Mesodermal cell (in vitro differentiated cells): ENCODE measurements at regions not wholly inside any gene's neighbourhood (a gene's known extent, or its start where the extent isn't known, plus 50 kb on each side); places are given as distances from the start of the nearest gene placed in this dataset.

Experiments
- H3K27ac ChIP-seq: 2 replicates; pipeline ENCODE4 v1.7.0; 2013; ENCODE audit warnings: mild to moderate bottlenecking, low read depth, low read length, moderate library complexity; ENCODE audit not compliant: severe bottlenecking
- H3K36me3 ChIP-seq: 2 replicates; pipeline ENCODE4 v1.7.1; 2013; ENCODE audit warnings: mild to moderate bottlenecking, low read length, moderate library complexity; ENCODE audit not compliant: control insufficient read depth, insufficient read depth
- H3K4me1 ChIP-seq: one replicate; pipeline ENCODE4 v1.7.1; 2013; ENCODE audit warnings: mild to moderate bottlenecking, low read length; ENCODE audit not compliant: insufficient read depth, control insufficient read depth, poor library complexity, severe bottlenecking
- H3K4me3 ChIP-seq: 2 replicates; pipeline ENCODE4 v1.7.0; 2013; ENCODE audit warnings: low read length, control low read depth, mild to moderate bottlenecking; ENCODE audit not compliant: insufficient read depth, poor library complexity, severe bottlenecking; ENCODE audit errors: extremely low read depth
- H3K9me3 ChIP-seq: 2 replicates; pipeline ENCODE4 v1.7.1; 2013; ENCODE audit warnings: mild to moderate bottlenecking, low read length, moderate library complexity; ENCODE audit not compliant: control insufficient read depth
- WGBS, 2 experiments: methylation state at CpG; one replicate each; pipeline ENCODE4 v1.1.5; 2013; ENCODE audit warnings: missing lambda C conversion rate in 2 of 2; ENCODE audit not compliant: insufficient coverage in 2 of 2; 5-methylcytosine and 5-hydroxymethylcytosine counted together

DNA sequence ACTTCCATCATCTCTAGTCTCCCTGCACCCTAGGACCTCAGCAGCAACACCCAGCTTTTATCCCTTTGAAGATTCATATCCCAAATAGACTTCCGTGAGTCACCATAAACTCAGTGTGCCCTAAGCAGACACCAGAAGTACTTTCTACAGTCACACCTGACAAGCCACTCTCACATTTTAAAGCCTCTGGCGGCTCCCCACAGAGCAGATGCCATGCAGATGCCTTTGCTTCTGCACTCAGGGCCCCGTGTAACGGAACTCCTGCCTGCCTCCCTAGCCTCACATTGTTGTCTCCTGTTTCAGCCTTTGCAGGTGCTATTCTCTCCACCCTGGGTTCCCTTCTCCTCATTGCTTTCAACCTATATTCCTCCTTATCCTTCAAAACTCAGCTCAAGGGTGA, 155.5 kb upstream of the SLC24A5 start:
- Histone ChIP-seq H3K27ac (no peak overlapping the region), H3K36me3 (no peaks in the 10 kb centered on the region), H3K4me1 (no peaks in the 10 kb centered on the region), H3K9me3 (no peaks in the 10 kb centered on the region), H3K4me3 (no peak overlapping the region)
- WGBS, 2 experiments = 64% methylated on average over 4 of the region's 4 CpGs

GRCh38 chr15:47968593-47968992, 152.2 kb upstream of the SLC24A5 start:
- H3K4me3 ChIP-seq = no peak overlapping the region
- H3K27ac ChIP-seq = no peak overlapping the region
- H3K9me3 ChIP-seq = no peaks in the 10 kb centered on the region
- WGBS, 2 experiments = 100% methylated on average over 1 of the region's 1 CpG; no CpG with 5 or more reads in 1 of the 2 experiments
- H3K4me1 ChIP-seq = no peaks in the 10 kb centered on the region
- no peaks in the 10 kb centered on the region for H3K36me3 ChIP-seq

DNA sequence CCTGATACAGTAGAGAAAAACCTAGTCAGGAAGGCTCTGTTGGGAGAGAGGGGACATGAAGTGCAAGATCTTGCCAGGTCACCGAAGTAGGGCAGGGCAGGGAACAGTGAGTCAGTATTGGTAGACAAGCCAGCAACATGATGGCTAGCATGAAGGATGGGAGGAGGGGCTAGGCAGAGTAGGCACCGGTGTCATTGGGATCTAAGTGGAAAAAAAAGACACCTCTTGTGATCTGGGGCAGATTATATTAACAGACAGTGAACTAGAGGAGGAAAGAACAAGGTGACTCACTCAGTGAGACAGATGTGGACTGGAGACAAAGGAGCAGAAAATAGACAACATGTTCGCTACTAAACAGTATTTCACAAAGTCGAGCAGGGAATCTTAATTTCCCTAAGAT, 149.2 kb upstream of the SLC24A5 start:
- Histone ChIP-seq H3K4me1 (no peaks in the 10 kb centered on the region), H3K4me3 (no peak overlapping the region), H3K27ac (no peak overlapping the region), H3K36me3 (no peaks in the 10 kb centered on the region), H3K9me3 (no peaks in the 10 kb centered on the region)
- WGBS, 2 experiments = 88 to 99% methylated on average over 4 of the region's 4 CpGs

DNA sequence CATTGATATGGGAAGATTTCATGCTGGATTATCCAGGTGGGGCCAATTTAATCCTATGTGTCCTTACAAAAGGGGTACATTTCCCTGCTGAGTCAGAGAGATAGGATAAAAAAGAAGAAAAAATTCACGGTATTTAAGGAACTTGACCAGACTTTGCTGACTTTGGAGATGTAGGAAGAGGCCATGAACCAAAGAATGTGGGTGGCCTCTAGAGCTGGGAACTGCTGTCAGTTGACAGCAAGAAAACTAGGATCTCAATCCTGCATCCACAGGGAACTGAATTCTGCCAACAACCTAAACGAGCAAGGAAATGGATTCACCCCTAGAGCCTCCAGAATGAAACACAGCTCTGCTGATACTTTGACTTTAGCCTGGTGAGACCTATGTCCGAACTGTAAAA, 148.1 kb upstream of the SLC24A5 start:
- Histone ChIP-seq H3K36me3 (no peaks in the 10 kb centered on the region), H3K4me3 (no peak overlapping the region), H3K27ac (no peak overlapping the region), H3K4me1 (no peaks in the 10 kb centered on the region), H3K9me3 (no peaks in the 10 kb centered on the region)
- WGBS, 2 experiments = 90 to 91% methylated on average over 2 to 3 of the region's 3 CpGs

DNA sequence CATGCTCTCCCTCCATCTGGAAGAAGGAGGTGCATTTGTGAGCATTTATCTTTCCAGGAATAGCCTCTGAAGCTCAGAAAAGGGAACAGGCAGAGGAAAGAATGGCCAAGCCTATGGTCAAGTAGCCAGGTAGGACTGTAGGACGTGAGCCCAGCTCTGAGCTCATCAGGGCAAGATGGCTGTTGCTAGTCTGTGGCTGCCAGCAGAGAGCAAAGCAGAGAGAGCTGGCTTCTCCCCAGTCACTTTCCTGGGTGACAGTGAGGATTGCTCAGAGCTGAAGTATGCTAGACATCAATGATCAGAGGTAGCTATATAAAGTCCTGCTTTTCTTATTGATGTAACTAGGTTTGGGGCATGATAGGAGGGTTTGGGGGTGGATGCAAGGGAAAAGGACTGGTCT, 146.1 kb upstream of the SLC24A5 start:
- H3K27ac ChIP-seq = no peak overlapping the region
- H3K9me3 ChIP-seq = no peaks in the 10 kb centered on the region
- H3K4me3 ChIP-seq = no peak overlapping the region
- no peaks in the 10 kb centered on the region for H3K4me1 ChIP-seq
- 75 to 80% methylated on average over 1 of the region's 1 CpG for WGBS, 2 experiments
- H3K36me3 ChIP-seq = no peaks in the 10 kb centered on the region

GRCh38 chr15:47975427-47975826, 145.4 kb upstream of the SLC24A5 start:
- Histone ChIP-seq H3K36me3 (no peaks in the 10 kb centered on the region), H3K9me3 (no peaks in the 10 kb centered on the region), H3K4me1 (no peaks in the 10 kb centered on the region), H3K27ac (no peak overlapping the region), H3K4me3 (no peak overlapping the region)

GRCh38 chr15:47983533-47983932, 137.3 kb upstream of the SLC24A5 start:
- Histone ChIP-seq H3K36me3 (no peaks in the 10 kb centered on the region), H3K9me3 (no peaks in the 10 kb centered on the region)

GRCh38 chr15:47985568-47985967, 135.2 kb upstream of the SLC24A5 start:
- Histone ChIP-seq H3K4me1 (no peaks in the 10 kb centered on the region), H3K36me3 (no peaks in the 10 kb centered on the region), H3K4me3 (no peak overlapping the region), H3K27ac (no peak overlapping the region), H3K9me3 (no peaks in the 10 kb centered on the region)
- 93 to 100% methylated on average over 1 to 3 of the region's 4 CpGs for WGBS, 2 experiments

More at GRCh38 chr15:47983533-47983932, 137.3 kb upstream of the SLC24A5 start:
- no peak overlapping the region for H3K27ac ChIP-seq
- 87 to 89% methylated on average over 6 to 7 of the region's 8 CpGs for WGBS, 2 experiments
- H3K4me3 ChIP-seq = no peak overlapping the region
- H3K4me1 ChIP-seq = no peaks in the 10 kb centered on the region

DNA sequence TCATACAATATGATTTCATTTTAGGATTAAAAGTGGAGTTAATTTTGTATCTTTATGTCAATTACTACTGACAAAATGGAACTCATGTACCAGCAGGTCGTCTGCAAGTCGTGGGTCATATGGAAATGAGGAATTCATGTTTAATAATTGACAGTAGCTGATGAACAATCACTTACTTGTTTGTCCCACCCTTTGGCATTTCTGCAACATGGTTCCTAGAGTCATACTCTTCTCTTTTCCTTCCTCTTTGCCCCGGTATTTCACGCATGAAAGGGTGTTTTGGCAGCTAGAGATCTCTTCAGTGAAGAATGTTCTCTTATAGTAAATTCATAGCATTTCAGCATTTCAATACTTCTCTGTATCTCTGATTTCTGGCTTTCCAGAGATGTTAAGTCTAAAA, 133.3 kb upstream of the SLC24A5 start:
- Histone ChIP-seq H3K4me3 (no peak overlapping the region), H3K36me3 (no peaks in the 10 kb centered on the region), H3K4me1 (no peaks in the 10 kb centered on the region), H3K27ac (no peak overlapping the region), H3K9me3 (no peaks in the 10 kb centered on the region)
- WGBS, 2 experiments = no CpG with 5 or more reads among the region's 4 CpGs

DNA sequence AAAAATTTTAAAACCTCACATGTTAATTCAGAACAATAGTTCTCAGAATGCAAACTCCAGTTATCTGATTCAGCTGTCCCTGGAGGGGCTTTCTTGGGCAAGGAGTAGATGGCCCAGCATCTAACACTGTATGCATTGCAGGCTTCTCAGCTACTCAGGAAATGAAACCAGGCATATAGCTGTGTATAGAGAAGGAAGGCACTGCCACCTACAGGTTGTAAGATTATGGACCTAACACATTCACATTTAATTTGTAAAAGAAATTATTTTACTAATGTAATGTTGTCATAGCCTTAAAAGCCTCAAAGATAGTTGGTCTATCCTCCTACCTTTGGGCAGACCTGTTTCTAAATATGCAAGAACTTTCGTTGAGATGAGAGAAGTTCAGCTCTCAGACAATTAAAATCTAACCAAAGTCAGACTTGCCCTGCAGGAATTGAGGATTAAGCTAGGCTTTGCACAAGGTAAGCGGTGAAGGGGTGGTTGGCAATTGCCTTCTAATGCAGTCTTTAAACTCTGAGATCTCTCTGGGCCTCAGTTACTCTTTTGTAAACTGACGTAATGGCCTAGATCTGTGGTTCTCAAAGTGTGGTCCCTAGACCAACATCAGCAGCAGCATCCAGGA, 132.8 kb upstream of the SLC24A5 start:
- WGBS, 2 experiments = 58 to 78% methylated on average over 2 to 3 of the region's 3 CpGs
- Histone ChIP-seq H3K9me3 (no peaks in the 10 kb centered on the region), H3K4me3 (no peak overlapping the region), H3K4me1 (no peaks in the 10 kb centered on the region), H3K27ac (no peak overlapping the region), H3K36me3 (no peaks in the 10 kb centered on the region)

GRCh38 chr15:47988564-47988963, 132.2 kb upstream of the SLC24A5 start:
- Histone ChIP-seq H3K4me3 (no peak overlapping the region), H3K9me3 (no peaks in the 10 kb centered on the region), H3K4me1 (no peaks in the 10 kb centered on the region), H3K36me3 (no peaks in the 10 kb centered on the region), H3K27ac (no peak overlapping the region)
- 75% methylated on average over 1 of the region's 1 CpG; no CpG with 5 or more reads in 1 of the 2 experiments for WGBS, 2 experiments
